ENCODE measurements at regions not wholly inside any gene's neighbourhood (a gene's known extent, or its start where the extent isn't known, plus 50 kb on each side); places are given as distances from the start of the nearest gene placed in this dataset.

DNA sequence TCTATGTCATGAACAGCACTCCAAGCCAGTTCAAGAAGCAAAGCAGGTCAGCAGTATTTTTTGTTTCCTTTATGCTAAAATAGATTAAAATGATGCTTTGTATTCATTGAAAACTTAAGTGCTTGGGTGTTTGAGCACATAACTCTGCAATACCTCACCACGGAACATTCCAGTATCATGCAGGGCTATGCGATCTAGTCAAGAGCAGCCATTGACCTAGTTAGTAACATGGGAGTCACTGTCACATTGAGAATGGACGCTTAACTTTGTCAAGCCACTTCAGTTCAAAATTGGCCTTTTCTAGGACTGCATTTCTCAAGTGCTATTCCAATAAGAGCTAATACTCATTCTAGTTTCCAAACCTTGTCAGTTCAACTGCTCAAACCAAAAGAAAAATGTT, 160.1 kb upstream of the FSTL5 start:
- no peak for DNase-seq

- DNase-seq: no peak
These were observed 158.3 kb upstream of the FSTL5 start for GRCh38 chr4:162322054-162322453.

DNA sequence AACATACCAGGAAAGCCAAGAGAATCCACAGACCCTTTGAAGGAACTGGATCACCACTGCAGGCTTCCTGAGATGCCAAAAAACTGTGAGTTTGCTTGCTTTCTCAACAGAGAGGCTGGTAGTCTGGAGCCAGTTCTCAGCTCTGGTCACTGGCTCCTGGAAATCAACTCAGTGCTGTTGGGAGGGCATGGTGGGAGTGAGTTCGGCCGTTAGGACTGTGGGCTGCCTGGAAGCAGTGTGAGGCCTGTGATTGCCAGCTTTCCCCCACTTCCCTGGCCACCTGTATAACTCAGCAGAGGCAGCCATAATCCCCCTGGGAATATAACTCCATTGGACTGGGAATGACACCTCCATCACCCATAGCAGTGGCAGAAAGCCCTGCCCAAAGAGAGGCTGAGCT, 122.0 kb upstream of the FSTL5 start:
- DNase-seq: no peak

- no peak for DNase-seq
These were observed 118.9 kb upstream of the FSTL5 start for GRCh38 chr4:162282684-162283083.

- DNase-seq: peak; percentile 4 to 5
These were observed 110.6 kb upstream of the FSTL5 start for GRCh38 chr4:162274354-162274753.

- no peak for DNase-seq
These were observed 108.4 kb upstream of the FSTL5 start for GRCh38 chr4:162272215-162272614.

DNA sequence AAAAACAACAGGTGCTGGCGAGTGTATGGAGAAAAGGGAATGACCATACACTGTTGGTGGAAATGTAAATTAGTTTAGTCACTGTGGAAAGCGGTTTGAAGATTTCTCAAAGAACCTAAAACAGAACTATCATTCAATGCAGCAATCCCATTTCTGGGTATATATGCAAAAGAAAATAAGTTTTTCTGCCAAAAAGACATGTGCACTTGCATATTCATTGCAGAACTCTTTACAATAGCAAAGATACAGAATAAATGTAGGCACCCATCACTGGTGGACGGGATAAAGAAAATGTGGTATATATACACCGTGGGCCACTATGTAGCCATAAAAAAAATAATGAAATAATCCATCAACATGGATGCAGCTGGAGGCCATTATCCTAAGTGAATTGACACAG, 105.1 kb upstream of the FSTL5 start:
- no peak for DNase-seq

- no peak for DNase-seq
These were observed 102.0 kb upstream of the FSTL5 start for GRCh38 chr4:162265802-162266201.

DNA sequence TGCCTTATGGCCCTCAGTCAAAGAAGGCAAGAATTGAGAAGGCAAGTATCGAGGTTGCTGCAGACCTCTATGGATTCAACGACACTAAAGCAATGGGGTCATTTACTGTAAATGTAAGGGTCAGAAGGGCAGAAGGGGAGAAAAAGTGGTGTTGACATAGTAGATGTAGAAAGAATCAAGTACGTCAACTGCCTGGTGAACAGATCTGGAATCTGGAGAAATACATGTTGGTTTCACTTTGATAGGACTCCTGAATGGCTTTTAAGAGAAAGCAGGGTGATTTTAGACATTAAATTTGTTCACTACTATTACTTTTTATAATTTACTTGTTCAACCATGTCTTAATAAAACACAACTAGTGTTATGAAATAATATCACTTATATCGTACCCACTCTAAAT, 81.3 kb upstream of the FSTL5 start:
- no peak for DNase-seq

GRCh38 chr4:162241857-162242256, 78.1 kb upstream of the FSTL5 start:
- DNase-seq: no peak

- no peak for DNase-seq
These were observed 76.4 kb upstream of the FSTL5 start for GRCh38 chr4:162239992-162240769.

- DNase-seq: no peak
These were observed 73.9 kb upstream of the FSTL5 start for GRCh38 chr4:162237676-162238075.

DNA sequence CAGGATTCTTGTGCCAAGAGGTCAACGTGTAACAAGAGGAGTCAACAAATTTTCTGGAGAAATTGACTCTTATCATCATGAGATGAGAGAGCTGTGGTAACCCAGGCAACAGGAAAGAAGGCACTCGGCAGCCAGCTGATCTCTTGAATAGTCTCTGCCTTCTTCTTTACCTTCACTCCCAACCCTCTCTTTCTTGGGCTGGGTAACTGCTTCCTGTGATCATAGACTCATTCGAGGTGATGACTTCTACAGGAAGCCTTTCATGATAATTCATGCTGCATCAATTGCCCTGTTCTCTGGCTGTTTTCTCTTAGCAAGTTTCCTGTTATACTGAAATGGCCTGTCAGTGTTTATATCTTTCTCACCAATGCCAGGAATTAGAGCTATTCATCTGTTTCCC, 70.8 kb upstream of the FSTL5 start:
- DNase-seq: no peak

DNA sequence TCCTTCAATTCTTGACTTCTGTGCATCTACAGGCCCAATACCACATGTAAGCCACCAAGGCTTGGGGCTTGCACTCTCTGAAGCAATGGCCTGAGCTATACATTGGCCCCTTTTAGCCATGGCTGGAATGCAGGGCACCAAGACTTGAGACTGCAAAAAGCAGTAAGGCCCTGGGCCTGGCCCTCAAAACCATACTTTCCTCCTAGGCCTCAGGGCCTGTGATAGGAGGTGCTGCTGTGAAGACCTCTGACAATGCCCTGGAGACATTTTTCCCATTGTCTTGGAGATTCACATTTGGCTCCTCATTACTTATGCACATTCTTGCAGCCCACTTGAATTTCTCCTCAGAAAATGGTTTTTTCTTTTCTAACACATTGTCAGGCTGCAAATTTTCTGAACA, 68.5 kb upstream of the FSTL5 start:
- DNase-seq: no peak

DNA sequence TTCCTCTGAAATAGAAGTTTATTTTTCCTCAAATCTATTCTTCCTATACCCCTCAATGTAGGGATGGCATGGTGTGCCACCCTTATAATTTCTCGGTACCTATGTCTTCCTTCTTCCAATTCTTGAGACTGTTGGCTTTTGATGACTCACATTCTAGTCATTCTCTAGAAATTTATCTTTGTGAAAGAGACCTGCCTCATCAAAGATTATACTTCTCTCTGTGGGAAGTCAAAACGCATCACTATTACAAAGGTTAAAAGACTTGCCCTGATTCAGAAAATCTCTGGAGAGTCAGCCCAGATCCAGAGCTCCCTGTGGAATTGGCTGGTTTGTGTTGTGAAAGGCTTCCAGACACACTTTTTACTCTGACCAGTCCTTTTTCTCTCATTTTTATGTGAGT, 65.9 kb upstream of the FSTL5 start:
- DNase-seq: no peak

- DNase-seq: no peak
These were observed 57.3 kb upstream of the FSTL5 start for GRCh38 chr4:162221148-162221547.
